ENCODE measurements at regions not wholly inside any gene's neighbourhood (a gene's known extent, or its start where the extent isn't known, plus 50 kb on each side); places are given as distances from the start of the nearest gene placed in this dataset.
A peak's percentile ranks its signal among the peaks of the same experiment; 100 is the strongest.

- H3K4me3 ChIP-seq: no peak overlapping the region
- Mint-ChIP-seq H3K36me3 (no peaks in the 10 kb centered on the region), H3K4me1 (peaks cover 10% of the 10 kb centered on the region), H3K27ac (no peak overlapping the region), H3K9me3 (peaks cover 5% of the 10 kb centered on the region), H3K4me3 (no peak overlapping the region), H3K27me3 (ENCODE audit: insufficient read depth, low read depth) (peaks cover 2% of the 10 kb centered on the region)
- peak overlapping the region; percentile 30 for H2AFZ ChIP-seq (replicated peaks)
- no peak overlapping the region for H3K27ac ChIP-seq
- H3K9ac ChIP-seq: no peak overlapping the region
- H3K4me2 ChIP-seq: peak overlapping the region; percentile 12
- peaks cover 12% of the 10 kb centered on the region for H3K4me1 ChIP-seq
- H3K27me3 ChIP-seq: no peaks in the 10 kb centered on the region
- H3F3A ChIP-seq (ENCODE audit: low read depth): no peaks in the 10 kb centered on the region
- no peaks in the 10 kb centered on the region for H3K9me3 ChIP-seq (ENCODE audit: low read depth)
- no peaks in the 10 kb centered on the region for H3K36me3 ChIP-seq
- TF ChIP-seq EZH2 (IDR thresholded peaks at IDR 0.05) (no peak), CTCF (IDR thresholded peaks at IDR 0.05) (no peak), EZH2phosphoT487 (IDR thresholded peaks at IDR 0.05) (no peak)
- H3K79me2 ChIP-seq (ENCODE audit: low read depth): no peaks in the 10 kb centered on the region
- H4K20me1 ChIP-seq (ENCODE audit: low read depth): no peaks in the 10 kb centered on the region
- no peak for DNase-seq (ENCODE audit: low spot score)
These were observed 93.4 kb upstream of the F3 start for GRCh38 chr1:94634977-94635416.

GRCh38 chr1:94633051-94633450 lies 91.5 kb upstream of the F3 start:
- Histone ChIP-seq H3K79me2 (ENCODE audit: low read depth) (no peaks in the 10 kb centered on the region), H4K20me1 (ENCODE audit: low read depth) (no peaks in the 10 kb centered on the region), H3K4me1 (peaks cover 12% of the 10 kb centered on the region), H3K9me3 (ENCODE audit: low read depth) (no peaks in the 10 kb centered on the region), H3K4me3 (no peak overlapping the region), H2AFZ (replicated peaks) (no peak overlapping the region), H3K4me2 (no peak overlapping the region), H3F3A (ENCODE audit: low read depth) (no peaks in the 10 kb centered on the region), H3K27me3 (no peaks in the 10 kb centered on the region), H3K9ac (no peak overlapping the region), H3K36me3 (no peaks in the 10 kb centered on the region), H3K27ac (no peak overlapping the region)
- Mint-ChIP-seq H3K4me3 (no peak overlapping the region), H3K27me3 (ENCODE audit: insufficient read depth, low read depth) (peaks cover 2% of the 10 kb centered on the region), H3K4me1 (peaks cover 10% of the 10 kb centered on the region), H3K36me3 (no peaks in the 10 kb centered on the region), H3K9me3 (no peaks in the 10 kb centered on the region), H3K27ac (no peak overlapping the region)
- DNase-seq (ENCODE audit: low spot score): no peak
- no peak for TF ChIP-seq EZH2phosphoT487 (IDR thresholded peaks at IDR 0.05)
- no peak for TF ChIP-seq CTCF (IDR thresholded peaks at IDR 0.05)
- no peak for TF ChIP-seq EZH2 (IDR thresholded peaks at IDR 0.05)

- Mint-ChIP-seq H3K9me3 (peaks cover 3% of the 10 kb centered on the region), H3K4me3 (no peak overlapping the region), H3K4me1 (peaks cover 2% of the 10 kb centered on the region), H3K27me3 (ENCODE audit: insufficient read depth, low read depth) (peaks cover 2% of the 10 kb centered on the region), H3K36me3 (no peaks in the 10 kb centered on the region), H3K27ac (no peak overlapping the region)
- H3F3A ChIP-seq (ENCODE audit: low read depth): no peaks in the 10 kb centered on the region
- H3K79me2 ChIP-seq (ENCODE audit: low read depth): no peaks in the 10 kb centered on the region
- no peak overlapping the region for H3K27ac ChIP-seq
- peaks cover under 1% of the 10 kb centered on the region for H3K4me1 ChIP-seq
- H3K27me3 ChIP-seq: no peaks in the 10 kb centered on the region
- TF ChIP-seq CTCF (IDR thresholded peaks at IDR 0.05): no peak
- TF ChIP-seq EZH2 (IDR thresholded peaks at IDR 0.05): no peak
- no peak for TF ChIP-seq EZH2phosphoT487 (IDR thresholded peaks at IDR 0.05)
- no peaks in the 10 kb centered on the region for H3K36me3 ChIP-seq
- no peaks in the 10 kb centered on the region for H3K9me3 ChIP-seq (ENCODE audit: low read depth)
- H2AFZ ChIP-seq (replicated peaks): no peak overlapping the region
- no peak for DNase-seq (ENCODE audit: low spot score)
- no peaks in the 10 kb centered on the region for H4K20me1 ChIP-seq (ENCODE audit: low read depth)
- H3K9ac ChIP-seq: no peak overlapping the region
- H3K4me2 ChIP-seq: no peak overlapping the region
- H3K4me3 ChIP-seq: no peak overlapping the region
These were observed 88.0 kb upstream of the F3 start for GRCh38 chr1:94629259-94630181.
